ENCODE measurements at regions not wholly inside any gene's neighbourhood (a gene's known extent, or its start where the extent isn't known, plus 50 kb on each side); places are given as distances from the start of the nearest gene placed in this dataset.

GRCh38 chr12:86658303-86658702, 402.1 kb upstream of the MGAT4C start:
- no peak for TF ChIP-seq EZH2 (IDR thresholded peaks at IDR 0.05; ENCODE audit: borderline replicate concordance, insufficient read depth, low read depth, low read length, poor library complexity, severe bottlenecking)
- TF ChIP-seq CTCF (IDR thresholded peaks at IDR 0.05): no peak

Measured in B cell (primary cell).